HG02885 (cell line): ENCODE measurements at regions not wholly inside any gene's neighbourhood (a gene's known extent, or its start where the extent isn't known, plus 50 kb on each side); places are given as distances from the start of the nearest gene placed in this dataset.
"Not testable (repeated sequence)": the region's sequence is repeated elsewhere in the genome, so short reads cannot be mapped to it uniquely, and the experiment has no call there.

Experiments
- ATAC-seq: cut with Tn5 transposase; IDR thresholded peaks from one replicate; pipeline ENCODE4 v1.9.1; 2021; ENCODE audit warnings: mild to moderate bottlenecking; ENCODE audit not compliant: unreplicated experiment, poor library complexity

- no peak for ATAC-seq
These were observed 970.6 kb downstream of the DIPK2A start for GRCh38 chr3:144942093-144942837.

GRCh38 chr3:144942838-144943197, 971.2 kb downstream of the DIPK2A start:
- ATAC-seq: no peak

GRCh38 chr3:144947895-144948294, 976.3 kb downstream of the DIPK2A start:
- no peak for ATAC-seq

- no peak for ATAC-seq
These were observed 977.1 kb downstream of the DIPK2A start for GRCh38 chr3:144948711-144949110.

- no peak for ATAC-seq
These were observed 982.3 kb downstream of the DIPK2A start for GRCh38 chr3:144953959-144954358.

- ATAC-seq: no peak
These were observed 985.9 kb downstream of the DIPK2A start for GRCh38 chr3:144957398-144958101.

GRCh38 chr3:144963810-144964209, 992.2 kb downstream of the DIPK2A start:
- ATAC-seq: no peak

- ATAC-seq: no peak
These were observed 994.9 kb downstream of the DIPK2A start for GRCh38 chr3:144966560-144966959.

- no peak for ATAC-seq
These were observed 997.2 kb downstream of the DIPK2A start for GRCh38 chr3:144968750-144969350.

GRCh38 chr3:144984481-144984880, 1012.9 kb downstream of the DIPK2A start:
- not testable (repeated sequence) for ATAC-seq

GRCh38 chr3:144989807-144990206, 1018.2 kb downstream of the DIPK2A start:
- no peak for ATAC-seq

- ATAC-seq: no peak
These were observed 1024.2 kb downstream of the DIPK2A start for GRCh38 chr3:144995856-144996255.

GRCh38 chr3:145005427-145005826, 1033.8 kb downstream of the DIPK2A start:
- ATAC-seq: no peak

GRCh38 chr3:145006271-145006670, 1034.6 kb downstream of the DIPK2A start:
- ATAC-seq: no peak

- no peak for ATAC-seq
These were observed 1042.3 kb downstream of the DIPK2A start for GRCh38 chr3:145013931-145014330.

- no peak for ATAC-seq
These were observed 1043.6 kb downstream of the DIPK2A start for GRCh38 chr3:145015253-145015652.

- ATAC-seq: no peak
These were observed 1046.3 kb downstream of the DIPK2A start for GRCh38 chr3:145017959-145018358.

- no peak for ATAC-seq
These were observed 1050.8 kb downstream of the DIPK2A start for GRCh38 chr3:145022447-145022846.

GRCh38 chr3:145024700-145025099, 1053.1 kb downstream of the DIPK2A start:
- no peak for ATAC-seq

- not testable (repeated sequence) for ATAC-seq
These were observed 1055.6 kb downstream of the DIPK2A start for GRCh38 chr3:145027186-145027585.

- no peak for ATAC-seq
These were observed 1061.2 kb downstream of the DIPK2A start for GRCh38 chr3:145032791-145033190.
